HFF-Myc (cell line): ENCODE measurements at regions not wholly inside any gene's neighbourhood (a gene's known extent, or its start where the extent isn't known, plus 50 kb on each side); places are given as distances from the start of the nearest gene placed in this dataset.
"Not testable (repeated sequence)": the region's sequence is repeated elsewhere in the genome, so short reads cannot be mapped to it uniquely, and the experiment has no call there.

Source experiments
- DNase-seq: peaks from one replicate; pipeline ENCODE4 v3.0.0-alpha.2; 2011; ENCODE audit warnings: low read depth; ENCODE audit errors: extremely low read depth
- H3K4me3 ChIP-seq: replicated peaks from 2 replicates; pipeline ENCODE4 v1.5.1; 2011; ENCODE audit warnings: low read depth, mild to moderate bottlenecking, control low read depth, low read length
- CTCF ChIP-seq: IDR thresholded peaks from 2 replicates; pipeline ENCODE4 v1.5.1; 2012; ENCODE audit warnings: mild to moderate bottlenecking, low read depth, low read length, control low read depth; ENCODE audit errors: missing control alignments

GRCh38 chr18:35890323-35890722 is 82.2 kb upstream of the RMP24 start:
- H3K4me3 ChIP-seq, result no peak overlapping the region
- no peak for TF ChIP-seq CTCF
- no peak for DNase-seq

- H3K4me3 ChIP-seq, result no peak overlapping the region
- TF ChIP-seq CTCF, result no peak
- DNase-seq, result no peak
Measured at GRCh38 chr18:35892118-35892517, 80.4 kb upstream of the RMP24 start.

- not testable (repeated sequence) for DNase-seq, H3K4me3 ChIP-seq
Measured at GRCh38 chr18:35897481-35897880, 75.0 kb upstream of the RMP24 start.

GRCh38 chr18:35904389-35905037 is 68.0 kb upstream of the RMP24 start:
- no peak for TF ChIP-seq CTCF
- no peak for DNase-seq
- H3K4me3 ChIP-seq, result no peak overlapping the region

GRCh38 chr18:35905436-35905835 is 67.0 kb upstream of the RMP24 start:
- no peak overlapping the region for H3K4me3 ChIP-seq
- no peak for DNase-seq
- no peak for TF ChIP-seq CTCF

- H3K4me3 ChIP-seq, result not testable (repeated sequence)
Measured at GRCh38 chr18:35906291-35906690, 66.2 kb upstream of the RMP24 start.

GRCh38 chr18:35910327-35910726 is 62.2 kb upstream of the RMP24 start:
- no peak for TF ChIP-seq CTCF
- H3K4me3 ChIP-seq, result no peak overlapping the region
- DNase-seq, result no peak

More at GRCh38 chr18:35906291-35906690, 66.2 kb upstream of the RMP24 start:
- not testable (repeated sequence) for DNase-seq

- no peak for DNase-seq
- no peak overlapping the region for H3K4me3 ChIP-seq
- TF ChIP-seq CTCF, result no peak
Measured at GRCh38 chr18:35912332-35912731, 60.1 kb upstream of the RMP24 start.
